ENCODE measurements at regions not wholly inside any gene's neighbourhood (a gene's known extent, or its start where the extent isn't known, plus 50 kb on each side); places are given as distances from the start of the nearest gene placed in this dataset.

GRCh38 chr19:30136611-30137195 is 194.7 kb downstream of the URI1 start:
- no peaks in the 10 kb centered on the region for H3K9me3 ChIP-seq
- no peak overlapping the region for H3K27ac ChIP-seq
- ATAC-seq (no peak), DNase-seq (no peak)
- no peaks in the 10 kb centered on the region for H3K27me3 ChIP-seq
- no peaks in the 10 kb centered on the region for H3K36me3 ChIP-seq
- intact Hi-C loops (cut with DNase I) = no loop called here
- H3K4me3 ChIP-seq = no peak overlapping the region
- TF ChIP-seq CTCF (IDR thresholded peaks at IDR 0.05) = no peak
- H3K4me1 ChIP-seq = no peaks in the 10 kb centered on the region

GRCh38 chr19:30137747-30138146 is 195.7 kb downstream of the URI1 start:
- H3K4me3 ChIP-seq = no peak overlapping the region
- no peaks in the 10 kb centered on the region for H3K36me3 ChIP-seq
- no peaks in the 10 kb centered on the region for H3K4me1 ChIP-seq
- H3K9me3 ChIP-seq = no peaks in the 10 kb centered on the region
- H3K27ac ChIP-seq = no peak overlapping the region
- H3K27me3 ChIP-seq = no peaks in the 10 kb centered on the region
- no peak for DNase-seq
- intact Hi-C loops (cut with DNase I) = no loop called here
- TF ChIP-seq CTCF (IDR thresholded peaks at IDR 0.05) = no peak
- no peak for ATAC-seq

- TF ChIP-seq CTCF (IDR thresholded peaks at IDR 0.05) = no peak
- Histone ChIP-seq H3K4me1 (no peaks in the 10 kb centered on the region), H3K9me3 (no peaks in the 10 kb centered on the region), H3K27ac (no peak overlapping the region), H3K36me3 (no peaks in the 10 kb centered on the region), H3K4me3 (no peak overlapping the region), H3K27me3 (peaks cover 0 to 7% of the 10 kb centered on the region in 2 donors)
- no peak for DNase-seq
- no peak for ATAC-seq
- intact Hi-C loops (cut with DNase I) = no loop called here
Observed at GRCh38 chr19:30144242-30144758, 202.3 kb downstream of the URI1 start.

GRCh38 chr19:30144802-30145201 is 202.8 kb downstream of the URI1 start:
- intact Hi-C loops (cut with DNase I) = no loop called here
- no peak overlapping the region for H3K27ac ChIP-seq
- DNase-seq = no peak
- no peaks in the 10 kb centered on the region for H3K36me3 ChIP-seq
- ATAC-seq = no peak
- H3K27me3 ChIP-seq = peaks cover 0 to 7% of the 10 kb centered on the region in 2 donors
- H3K9me3 ChIP-seq = no peaks in the 10 kb centered on the region
- no peaks in the 10 kb centered on the region for H3K4me1 ChIP-seq
- TF ChIP-seq CTCF (IDR thresholded peaks at IDR 0.05) = no peak
- no peak overlapping the region for H3K4me3 ChIP-seq

- intact Hi-C loops (cut with DNase I) = no loop called here
- H3K4me1 ChIP-seq = no peaks in the 10 kb centered on the region
- no peaks in the 10 kb centered on the region for H3K36me3 ChIP-seq
- H3K27me3 ChIP-seq = peaks cover 0 to 11% of the 10 kb centered on the region in 2 donors
- no peak for DNase-seq
- no peak for TF ChIP-seq CTCF (IDR thresholded peaks at IDR 0.05)
- H3K27ac ChIP-seq = no peak overlapping the region
- no peak overlapping the region for H3K4me3 ChIP-seq
- H3K9me3 ChIP-seq = no peaks in the 10 kb centered on the region
- ATAC-seq = no peak
Observed at GRCh38 chr19:30145467-30145866, 203.4 kb downstream of the URI1 start.
